Activated CD8-positive, alpha-beta T cell treated with anti-CD3 and anti-CD28 coated beads for 36 hours (primary cell): ENCODE measurements at regions not wholly inside any gene's neighbourhood (a gene's known extent, or its start where the extent isn't known, plus 50 kb on each side); places are given as distances from the start of the nearest gene placed in this dataset.

Source experiments
- ATAC-seq: fragments of 200-7000 bp; cut with Tn5 transposase; one replicate; pipeline ENCODE4 v1.10.0; 2021; ENCODE audit warnings: mild to moderate bottlenecking, moderate library complexity
- CTCF ChIA-PET: fragments of 350-600 bp; sonication (Branson Sonifier 250); formaldehyde crosslinking; loops from one replicate; lab custom pipeline; 2021; ENCODE audit warnings: antibody characterized with exemption; lab: Charles Lee
- POLR2A ChIA-PET: fragments of 350-600 bp; sonication (Branson Sonifier 250); formaldehyde crosslinking; loops from one replicate; lab custom pipeline; 2021; ENCODE audit warnings: antibody characterized with exemption; lab: Charles Lee
- DNase-seq: peaks from one replicate; pipeline ENCODE4 v3.0.0-alpha.2; 2020
- H3K27ac Mint-ChIP-seq: one replicate; pipeline ENCODE4 v1.8.0; 2021; ENCODE audit warnings: mild to moderate bottlenecking, mixed read lengths
- H3K27me3 Mint-ChIP-seq: one replicate; pipeline ENCODE4 v1.8.0; 2021; ENCODE audit warnings: mixed read lengths
- H3K36me3 Mint-ChIP-seq: one replicate; pipeline ENCODE4 v1.8.0; 2021; ENCODE audit warnings: low read depth, mixed read lengths
- H3K4me1 Mint-ChIP-seq: one replicate; pipeline ENCODE4 v1.8.0; 2021; ENCODE audit warnings: low read depth, mixed read lengths
- H3K4me3 Mint-ChIP-seq: one replicate; pipeline ENCODE4 v1.8.0; 2021; ENCODE audit warnings: mild to moderate bottlenecking, moderate library complexity, mixed read lengths
- H3K9me3 Mint-ChIP-seq: one replicate; pipeline ENCODE4 v1.8.0; 2021; ENCODE audit warnings: mixed read lengths
- CTCF ChIP-seq: fragments of 200-600 bp; IDR thresholded peaks from one replicate; pipeline ENCODE4 v1.8.0; 2022; ENCODE audit warnings: antibody characterized with exemption, mild to moderate bottlenecking
- intact Hi-C: fragments of 100-400 bp; cut with micrococcal nuclease; formaldehyde crosslinking; loops from one replicate; pipeline ENCODE4 v1.10.0; 2022

GRCh38 chr9:79236466-79236865 lies 335.3 kb upstream of the TLE4 start:
- DNase-seq (no peak), ATAC-seq (no peak)
- no peaks in the 10 kb centered on the region for H3K4me1 Mint-ChIP-seq
- no peak overlapping the region for H3K4me3 Mint-ChIP-seq
- no peaks in the 10 kb centered on the region for H3K36me3 Mint-ChIP-seq
- CTCF ChIA-PET = no interaction called here
- no peak overlapping the region for H3K27ac Mint-ChIP-seq
- POLR2A ChIA-PET = interaction anchor here (0.8 kb wide), 1 partner anchor 536 kb away, joined by 3 read pairs; no protein-coding TSS in a partner anchor
- intact Hi-C loops = no loop called here
- H3K27me3 Mint-ChIP-seq = peaks cover 7% of the 10 kb centered on the region
- peaks cover 1% of the 10 kb centered on the region for H3K9me3 Mint-ChIP-seq
- TF ChIP-seq CTCF = no peak

DNA sequence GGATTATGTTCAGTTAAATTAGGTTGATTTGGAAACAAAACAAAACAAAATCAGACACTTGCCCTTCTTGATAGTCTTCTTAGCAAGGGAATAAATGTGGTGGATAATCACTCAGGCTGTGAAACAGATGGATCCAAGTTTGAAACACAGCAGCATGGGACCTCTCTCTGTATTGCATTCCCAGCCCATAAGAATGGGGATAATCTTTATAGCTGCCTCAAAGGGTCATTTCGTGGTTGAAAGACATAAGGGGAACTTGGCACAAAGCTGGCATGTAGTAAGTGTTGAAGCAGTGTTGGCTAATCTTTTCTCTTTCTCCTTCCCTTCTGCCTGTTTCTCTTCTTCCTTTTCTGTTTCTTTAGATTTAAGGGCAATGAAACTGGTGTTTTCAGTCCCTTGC lies 333.9 kb upstream of the TLE4 start:
- ChIA-PET POLR2A (no interaction called here), CTCF (no interaction called here)
- H3K9me3 Mint-ChIP-seq = no peaks in the 10 kb centered on the region
- no peak for TF ChIP-seq CTCF
- no peak overlapping the region for H3K27ac Mint-ChIP-seq
- intact Hi-C loops = no loop called here
- H3K4me3 Mint-ChIP-seq = no peak overlapping the region
- ATAC-seq = no peak
- no peak for DNase-seq
- no peaks in the 10 kb centered on the region for H3K4me1 Mint-ChIP-seq
- no peaks in the 10 kb centered on the region for H3K36me3 Mint-ChIP-seq
- H3K27me3 Mint-ChIP-seq = peaks cover 7% of the 10 kb centered on the region

DNA sequence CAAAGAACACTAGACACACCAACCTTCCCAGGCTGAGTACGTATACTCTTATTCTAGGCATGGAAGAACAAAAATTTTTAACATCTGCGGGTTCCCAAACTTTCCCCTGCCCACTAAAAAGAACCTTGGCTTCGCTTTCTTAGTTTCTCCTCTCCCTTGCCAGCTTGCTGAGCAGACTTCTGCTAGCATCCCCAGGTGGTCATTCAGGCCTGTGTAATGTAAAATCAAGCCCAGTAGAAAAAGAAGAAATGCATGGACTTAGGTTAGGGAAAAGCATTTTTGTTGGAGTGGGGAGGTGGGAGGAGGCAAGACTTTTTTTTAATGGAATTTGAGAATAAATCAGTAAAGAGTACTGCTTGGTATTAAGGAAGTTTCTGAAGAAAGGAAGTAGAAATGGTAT lies 331.0 kb upstream of the TLE4 start:
- DNase-seq = no peak
- ATAC-seq = no peak
- TF ChIP-seq CTCF = no peak
- no peak overlapping the region for H3K27ac Mint-ChIP-seq
- peaks cover 9% of the 10 kb centered on the region for H3K27me3 Mint-ChIP-seq
- POLR2A ChIA-PET = no interaction called here
- intact Hi-C loops = no loop called here
- H3K4me1 Mint-ChIP-seq = no peaks in the 10 kb centered on the region
- H3K4me3 Mint-ChIP-seq = no peak overlapping the region
- H3K36me3 Mint-ChIP-seq = no peaks in the 10 kb centered on the region
- no peaks in the 10 kb centered on the region for H3K9me3 Mint-ChIP-seq
- CTCF ChIA-PET = no interaction called here

- Mint-ChIP-seq H3K4me3 (no peak overlapping the region), H3K36me3 (no peaks in the 10 kb centered on the region), H3K27me3 (peaks cover 6% of the 10 kb centered on the region), H3K4me1 (no peaks in the 10 kb centered on the region), H3K9me3 (no peaks in the 10 kb centered on the region), H3K27ac (no peak overlapping the region)
- CTCF ChIA-PET = no interaction called here
- DNase-seq = no peak
- intact Hi-C loops = no loop called here
- TF ChIP-seq CTCF = no peak
- ATAC-seq = no peak
- POLR2A ChIA-PET = no interaction called here
Observed at GRCh38 chr9:79242489-79242888, 329.3 kb upstream of the TLE4 start.

DNA sequence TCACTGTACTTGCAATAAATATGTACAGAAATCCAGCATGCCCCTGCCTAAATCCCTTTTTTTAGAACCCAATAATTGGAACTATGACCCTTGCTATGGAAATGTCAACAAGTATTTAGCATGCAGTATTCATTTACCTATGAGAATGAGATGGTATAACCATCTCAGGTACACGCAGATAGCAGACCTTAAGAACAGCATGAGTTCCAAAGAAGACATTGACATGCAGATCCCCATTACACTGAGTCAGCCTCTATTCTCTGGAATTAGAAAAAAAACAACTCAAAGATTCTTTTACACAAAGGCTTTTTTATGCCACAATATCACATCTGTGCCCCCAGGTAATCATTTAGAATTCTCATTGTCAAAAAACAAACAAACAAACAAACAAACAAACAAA lies 325.6 kb upstream of the TLE4 start:
- H3K27me3 Mint-ChIP-seq = peaks cover 4% of the 10 kb centered on the region
- CTCF ChIA-PET = no interaction called here
- H3K9me3 Mint-ChIP-seq = no peaks in the 10 kb centered on the region
- no peak for DNase-seq
- H3K4me1 Mint-ChIP-seq = no peaks in the 10 kb centered on the region
- ATAC-seq = no peak
- POLR2A ChIA-PET = no interaction called here
- no peak overlapping the region for H3K27ac Mint-ChIP-seq
- intact Hi-C loops = no loop called here
- no peaks in the 10 kb centered on the region for H3K36me3 Mint-ChIP-seq
- H3K4me3 Mint-ChIP-seq = no peak overlapping the region
- TF ChIP-seq CTCF = no peak
